ENCODE measurements at regions not wholly inside any gene's neighbourhood (a gene's known extent, or its start where the extent isn't known, plus 50 kb on each side); places are given as distances from the start of the nearest gene placed in this dataset.

- no peak for DNase-seq (ENCODE audit: low read depth)
Observed at GRCh38 chr17:83144421-83145357, 65.3 kb downstream of the METRNL start.

DNA sequence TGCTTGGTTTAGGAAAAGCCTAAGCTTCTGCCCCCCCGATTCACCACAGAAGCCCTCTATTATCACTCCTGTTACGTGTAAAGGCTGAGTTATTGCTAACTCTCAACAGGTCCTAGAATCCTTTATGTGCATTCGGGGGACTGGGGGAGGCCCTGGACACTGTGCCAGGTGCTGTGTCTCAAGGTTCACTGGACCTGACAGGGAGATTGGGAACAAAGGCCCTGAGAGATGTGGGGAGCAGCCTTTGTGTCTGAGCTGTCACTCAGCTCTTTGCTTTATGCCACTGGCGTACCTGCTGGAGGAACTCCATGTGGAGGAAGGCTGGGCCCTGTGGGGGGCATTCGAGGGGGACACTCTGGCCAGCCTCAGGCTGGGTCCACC is 65.9 kb downstream of the METRNL start:
- DNase-seq (ENCODE audit: low read depth): no peak

DNA sequence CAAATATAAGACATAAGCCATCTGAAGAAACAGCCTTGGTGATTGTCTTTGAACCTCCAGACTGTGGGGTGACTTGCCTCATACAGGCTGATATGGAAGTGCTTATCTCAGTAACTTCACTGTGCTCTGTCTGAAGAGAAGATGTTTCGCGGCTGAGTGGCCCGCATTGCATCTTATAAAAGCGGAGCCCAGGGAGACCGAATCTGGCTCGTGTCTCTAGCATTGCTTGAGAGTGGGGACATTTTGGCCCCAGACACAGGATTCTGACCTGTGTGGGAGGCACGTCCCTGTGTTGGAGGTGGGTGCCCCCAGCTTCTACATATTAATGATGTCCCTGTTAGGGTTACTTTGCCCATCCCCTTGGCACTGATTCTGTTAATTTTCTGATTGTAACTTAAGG is 66.4 kb downstream of the METRNL start:
- DNase-seq (ENCODE audit: low read depth): no peak

GRCh38 chr17:83146347-83146746 is 66.9 kb downstream of the METRNL start:
- DNase-seq (ENCODE audit: low read depth): no peak

- DNase-seq (ENCODE audit: low read depth): no peak
Observed at GRCh38 chr17:83147280-83147679, 67.9 kb downstream of the METRNL start.

GRCh38 chr17:83148317-83149028 is 69.1 kb downstream of the METRNL start:
- DNase-seq (ENCODE audit: low read depth): no peak

DNA sequence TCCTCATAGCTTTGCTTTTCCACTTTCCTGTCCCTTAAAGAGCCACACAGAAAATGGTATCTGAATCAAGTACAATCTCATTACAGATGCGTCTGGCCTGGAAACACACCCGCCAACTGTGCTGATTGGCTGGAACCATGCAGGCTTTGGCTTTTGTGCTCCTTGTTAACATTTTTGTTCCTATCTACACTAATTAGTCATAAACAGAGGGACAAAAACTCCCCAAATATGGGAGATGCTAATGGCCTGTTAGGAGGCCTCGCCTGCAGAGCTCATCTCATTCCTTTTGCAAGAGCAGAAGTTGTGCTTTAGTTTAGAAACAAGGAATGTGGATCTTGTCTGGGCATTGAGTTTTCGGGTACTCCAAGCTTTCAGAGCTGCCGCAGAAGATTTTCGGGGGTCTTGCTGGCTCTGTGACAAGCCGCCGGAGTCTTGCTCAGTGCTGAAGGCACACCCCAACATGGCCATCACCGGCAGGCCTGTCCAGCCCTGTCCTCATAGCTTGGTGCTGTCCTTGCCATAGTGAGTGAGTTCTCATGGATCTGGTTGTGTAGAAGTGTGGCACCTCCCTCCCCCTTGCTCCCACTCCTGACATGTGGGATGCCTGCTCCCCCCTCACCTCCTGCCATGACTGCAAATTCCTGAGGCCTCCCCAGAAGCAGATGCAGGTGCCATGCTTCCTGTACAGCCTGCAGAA is 69.8 kb downstream of the METRNL start:
- DNase-seq (ENCODE audit: low read depth): no peak

GRCh38 chr17:83149761-83150251 is 70.4 kb downstream of the METRNL start:
- no peak for DNase-seq (ENCODE audit: low read depth)

DNA sequence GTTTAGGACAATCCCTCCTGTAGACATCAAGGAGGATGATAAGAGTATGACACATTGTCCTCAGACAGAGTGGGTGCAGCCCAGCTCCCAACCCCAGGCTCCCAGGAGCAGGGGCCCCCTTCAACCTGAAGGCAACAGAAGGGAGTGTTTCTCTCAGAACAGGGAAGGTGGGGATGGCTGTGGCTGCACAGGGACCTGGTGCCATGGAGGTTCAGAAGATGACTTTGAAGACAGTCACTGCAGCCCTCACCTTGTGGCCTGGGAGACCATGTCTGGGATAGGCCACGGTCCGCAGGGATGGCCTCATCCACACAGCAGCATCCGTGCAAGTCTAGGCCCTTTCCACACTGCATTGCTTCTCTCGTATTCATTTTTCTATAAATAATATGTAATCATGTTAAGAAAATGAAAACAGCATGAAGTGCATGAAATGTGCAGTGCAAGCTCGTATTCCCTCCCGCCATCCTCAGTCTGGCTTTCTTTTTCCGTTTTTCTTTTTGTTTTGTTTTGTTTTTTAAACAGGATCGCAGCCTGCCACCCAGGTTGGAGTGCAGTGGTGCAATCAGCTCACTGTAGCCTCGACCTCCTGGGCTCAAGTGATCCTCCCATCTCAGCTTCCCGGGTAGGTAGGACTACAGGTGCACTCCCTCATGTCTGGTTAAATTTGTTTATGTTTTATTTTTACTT is 71.1 kb downstream of the METRNL start:
- no peak for DNase-seq (ENCODE audit: low read depth)

DNA sequence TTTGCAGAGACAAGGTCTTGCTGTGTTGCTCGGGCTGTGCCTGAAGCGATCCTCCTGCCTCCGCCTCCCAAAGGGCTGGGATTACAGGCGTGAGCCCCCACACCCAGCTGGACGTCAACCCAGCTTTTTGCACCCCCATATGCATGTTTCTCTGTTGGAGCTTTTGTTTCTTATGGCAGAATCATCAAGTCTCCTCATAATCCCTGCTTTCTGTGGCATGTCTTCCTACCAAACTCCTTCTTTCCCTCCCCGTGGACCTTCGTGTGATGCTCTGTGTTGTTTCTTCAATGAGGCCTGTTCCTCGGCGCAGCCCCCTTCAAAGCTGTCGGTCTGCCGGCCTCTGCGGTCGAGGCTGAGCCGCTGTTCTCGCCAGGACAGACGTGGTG is 71.6 kb downstream of the METRNL start:
- no peak for DNase-seq (ENCODE audit: low read depth)

DNA sequence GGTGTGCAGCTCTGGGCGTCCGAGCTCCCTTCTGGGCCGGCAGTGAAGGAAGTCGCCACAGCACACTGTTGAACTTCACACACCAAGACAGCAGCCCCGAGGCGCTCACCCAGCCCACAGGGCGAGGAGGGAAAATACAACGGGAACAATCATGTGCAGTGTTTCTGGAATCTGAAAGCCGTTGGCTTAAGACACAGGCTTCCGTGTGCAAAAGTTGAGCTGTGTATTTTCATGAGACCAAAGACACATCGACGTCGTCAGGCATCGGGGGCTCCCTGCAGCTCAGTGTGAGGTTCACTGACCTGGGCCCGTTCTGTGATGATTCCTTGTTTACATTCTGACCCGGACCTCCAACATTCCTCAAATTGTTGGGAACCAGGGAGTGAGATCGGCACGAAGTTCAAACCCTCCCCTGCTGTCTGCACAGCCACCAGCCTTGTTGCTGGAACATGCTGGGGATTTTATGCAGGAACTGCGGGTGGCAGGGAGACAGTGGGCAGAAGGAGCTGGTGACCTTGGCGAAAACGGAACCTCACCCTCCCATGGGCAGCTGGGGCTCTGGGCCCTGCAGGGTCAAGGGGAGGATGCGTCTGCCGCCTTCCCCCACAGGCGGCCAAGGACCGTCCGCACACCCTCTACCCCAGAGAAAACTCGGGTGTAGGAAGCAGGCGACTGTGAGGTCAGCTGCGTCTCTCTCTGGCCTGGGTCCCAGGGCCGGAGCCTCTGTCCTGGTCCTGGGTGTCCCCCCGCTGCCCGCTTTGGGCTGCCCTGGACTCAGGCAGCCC is 72.2 kb downstream of the METRNL start:
- DNase-seq (ENCODE audit: low read depth): no peak

DNA sequence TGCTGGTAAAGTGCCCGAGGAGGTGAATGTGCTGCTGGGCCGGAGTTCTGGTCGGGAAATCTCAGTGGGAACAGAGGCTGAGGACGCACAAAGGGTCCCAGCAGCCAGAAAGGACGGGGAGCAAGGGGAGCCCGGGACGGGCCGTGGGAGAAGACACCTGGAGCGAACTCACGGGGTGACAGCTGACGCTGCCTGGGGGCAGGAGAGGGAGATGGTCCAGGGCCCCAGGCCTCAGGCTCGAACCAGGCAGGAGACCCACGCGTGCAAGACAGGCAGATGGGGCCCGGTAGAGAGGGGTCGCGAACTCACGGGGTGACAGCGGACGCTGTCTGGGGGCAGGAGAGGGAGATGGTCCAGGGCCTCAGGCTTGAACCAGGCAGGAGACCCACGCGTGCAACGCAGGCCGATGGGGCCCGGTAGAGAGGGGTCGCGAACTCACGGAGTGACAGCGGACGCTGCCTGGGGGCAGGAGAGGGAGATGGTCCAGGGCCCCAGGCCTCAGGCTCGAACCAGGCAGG is 72.9 kb downstream of the METRNL start:
- DNase-seq (ENCODE audit: low read depth): no peak

DNA sequence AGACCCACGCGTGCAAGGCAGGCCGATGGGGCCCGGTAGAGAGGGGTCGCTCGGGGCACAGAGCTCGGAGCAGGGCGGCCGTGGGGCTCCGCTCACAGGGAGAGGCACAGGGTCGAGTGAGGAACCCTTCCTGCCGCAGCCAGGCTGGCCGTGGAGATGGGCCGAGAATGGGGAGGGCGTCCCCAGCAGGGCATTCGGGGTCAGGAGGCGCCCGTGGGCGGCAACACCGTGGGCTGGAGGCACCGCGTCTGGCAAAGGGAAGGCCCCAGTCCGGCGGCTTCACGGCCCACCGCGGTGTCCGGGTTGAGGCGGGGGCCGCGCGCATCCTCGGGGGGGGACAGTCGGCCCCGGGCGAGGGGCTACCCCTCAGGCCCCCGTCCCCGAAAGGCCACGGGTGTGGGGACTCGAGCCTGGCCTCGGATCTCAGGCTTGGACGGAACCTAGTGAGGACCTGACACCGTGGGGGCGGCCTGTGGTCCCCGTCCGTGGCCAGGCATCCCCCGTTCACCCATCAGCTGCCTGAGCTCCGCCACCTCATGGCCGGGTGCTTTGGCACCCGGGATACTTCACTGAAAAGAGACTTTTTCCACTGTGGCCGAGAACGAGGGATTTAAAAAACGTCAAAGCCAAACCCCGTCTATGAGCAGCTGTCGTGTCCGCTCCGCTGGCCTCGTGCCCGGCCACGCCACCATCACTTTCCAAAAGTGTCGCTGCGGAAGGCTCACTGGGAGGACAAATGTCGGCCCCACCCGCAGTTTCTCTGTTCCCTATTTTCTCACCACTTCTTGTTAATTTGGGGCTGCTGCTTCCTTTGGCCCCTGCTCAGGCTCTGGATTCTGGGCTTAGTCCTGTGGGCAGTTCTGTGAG is 73.6 kb downstream of the METRNL start:
- DNase-seq (ENCODE audit: low read depth): no peak

GRCh38 chr17:83153681-83154310 is 74.4 kb downstream of the METRNL start:
- no peak for DNase-seq (ENCODE audit: low read depth)

DNA sequence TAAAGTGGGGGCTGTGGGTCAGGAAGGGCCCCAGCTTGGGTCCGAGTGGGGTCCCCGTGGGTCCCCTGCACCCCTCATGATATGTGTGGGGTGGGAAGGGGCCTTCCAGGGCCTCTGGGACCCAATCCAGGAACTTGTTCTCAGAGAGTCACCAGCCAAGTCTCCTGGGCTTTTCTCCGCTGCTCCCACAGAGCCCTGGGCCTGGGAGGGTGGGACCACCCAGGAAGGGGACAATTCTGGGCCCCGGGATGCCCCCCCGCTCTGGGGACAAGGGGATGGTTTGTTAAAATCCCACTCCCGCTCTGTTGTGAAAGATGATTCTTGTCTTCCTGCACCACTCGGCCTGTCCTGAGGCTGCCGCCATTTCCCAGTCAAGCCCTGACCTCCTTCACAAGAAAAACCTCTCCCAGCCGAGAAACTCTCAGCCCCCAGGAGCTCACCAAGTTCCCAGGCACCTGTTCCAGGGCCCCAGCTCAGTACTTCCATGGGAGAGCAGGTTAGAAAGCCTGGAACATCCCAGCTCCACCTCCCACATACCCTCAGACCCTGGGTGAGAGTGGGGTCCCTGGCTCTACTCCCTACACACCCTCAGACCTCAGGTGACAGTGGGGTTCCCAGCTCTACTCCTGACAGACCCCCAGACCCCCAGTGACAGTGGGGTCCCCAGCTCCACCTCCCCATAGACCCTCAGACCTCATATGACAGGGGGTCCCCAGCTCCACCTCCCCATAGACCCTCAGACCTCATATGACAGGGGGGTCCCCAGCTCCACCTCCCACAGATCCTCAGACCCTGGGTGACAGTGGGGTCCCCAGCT is 75.1 kb downstream of the METRNL start:
- DNase-seq (ENCODE audit: low read depth): no peak

- no peak for DNase-seq (ENCODE audit: low read depth)
Observed at GRCh38 chr17:83155128-83156121, 76.0 kb downstream of the METRNL start.

DNA sequence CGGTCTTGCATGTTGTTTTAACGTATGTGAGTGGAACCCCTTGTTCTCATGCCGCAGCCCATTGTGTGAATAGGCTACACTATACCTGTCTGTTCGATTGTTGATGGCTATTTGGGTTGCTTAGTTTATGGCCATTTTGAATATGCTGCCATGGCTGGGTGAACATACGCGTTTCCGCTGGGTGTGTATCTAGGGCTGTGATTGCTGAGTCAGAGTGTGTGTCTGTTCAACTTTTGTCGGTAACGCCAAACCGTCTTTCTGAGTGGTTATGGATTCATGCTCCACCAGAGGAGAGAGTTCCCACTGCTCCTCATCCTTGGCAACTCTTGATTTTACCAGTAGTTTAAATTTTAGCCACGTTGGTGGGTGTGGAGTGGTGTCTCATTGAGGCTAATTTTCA is 77.0 kb downstream of the METRNL start:
- DNase-seq (ENCODE audit: low read depth): no peak

All from stimulated activated CD8-positive, alpha-beta memory T cell treated with anti-CD3 and anti-CD28 coated beads, Interleukin-7, amount 100 ng/mL, for 24 hours (primary cell).